Breast epithelium (tissue), 3 donors: ENCODE measurements at regions not wholly inside any gene's neighbourhood (a gene's known extent, or its start where the extent isn't known, plus 50 kb on each side); places are given as distances from the start of the nearest gene placed in this dataset.

Experiments used
- CTCF ChIP-seq, 3 donors: fragments of 450-650 bp; IDR thresholded peaks; one replicate each; pipeline ENCODE4 v1.5.1; 2016 to 2017; ENCODE audit warnings: antibody characterized with exemption in 3 of 3, mild to moderate bottlenecking in 3 of 3, moderate library complexity in 3 of 3
- POLR2A ChIP-seq: fragments of 450-650 bp; IDR thresholded peaks from one replicate; pipeline ENCODE4 v1.6.1; 2016; ENCODE audit warnings: antibody characterized with exemption, mild to moderate bottlenecking, moderate library complexity

DNA sequence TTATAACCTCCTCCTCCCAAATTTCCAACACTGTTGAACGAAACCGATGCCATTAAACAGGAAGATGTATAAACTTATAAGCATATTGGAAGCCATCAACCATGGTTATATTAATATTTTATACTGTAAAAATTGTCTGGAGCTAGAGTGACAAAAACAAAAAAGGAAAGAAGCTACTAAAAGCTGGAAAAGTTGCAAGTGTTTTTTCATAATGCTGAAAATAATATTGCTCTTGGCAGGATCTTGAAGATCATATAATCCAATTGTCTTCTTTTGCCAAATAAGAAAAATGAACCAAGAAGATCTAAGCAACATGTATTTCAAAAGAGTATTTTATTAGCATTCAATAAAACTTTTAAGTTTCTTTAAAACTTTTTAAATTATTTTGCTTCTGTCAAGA is 268.9 kb upstream of the HSF2 start:
- TF ChIP-seq CTCF (IDR thresholded peaks at IDR 0.05) (no peak), POLR2A (no peak)
